ENCODE measurements at regions not wholly inside any gene's neighbourhood (a gene's known extent, or its start where the extent isn't known, plus 50 kb on each side); places are given as distances from the start of the nearest gene placed in this dataset.

GRCh38 chr1:47630346-47630745 lies 192.5 kb downstream of the FOXD2 start:
- no peak for DNase-seq (ENCODE audit: low read depth in 2 of 2)

GRCh38 chr1:47631411-47631995 lies 193.7 kb downstream of the FOXD2 start:
- no peak for DNase-seq (ENCODE audit: low read depth in 2 of 2)

- DNase-seq (ENCODE audit: low read depth in 2 of 2), result no peak
These were observed 197.3 kb downstream of the FOXD2 start for GRCh38 chr1:47635111-47635510.

- DNase-seq (ENCODE audit: low read depth in 2 of 2), result no peak
These were observed 197.8 kb downstream of the FOXD2 start for GRCh38 chr1:47635597-47635996.

- no peak for DNase-seq (ENCODE audit: low read depth in 2 of 2)
These were observed 199.4 kb downstream of the FOXD2 start for GRCh38 chr1:47637111-47637685.

- no peak for DNase-seq (ENCODE audit: low read depth in 2 of 2)
These were observed 200.4 kb downstream of the FOXD2 start for GRCh38 chr1:47638240-47638639.

- no peak for DNase-seq (ENCODE audit: low read depth in 2 of 2)
These were observed 200.9 kb downstream of the FOXD2 start for GRCh38 chr1:47638713-47639112.

- no peak for DNase-seq (ENCODE audit: low read depth in 2 of 2)
These were observed 205.7 kb downstream of the FOXD2 start for GRCh38 chr1:47643306-47644211.

- DNase-seq (ENCODE audit: low read depth in 2 of 2), result no peak
These were observed 206.3 kb downstream of the FOXD2 start for GRCh38 chr1:47644212-47644573.

- DNase-seq (ENCODE audit: low read depth in 2 of 2), result no peak
These were observed 207.3 kb downstream of the FOXD2 start for GRCh38 chr1:47645151-47645550.

- no peak for DNase-seq (ENCODE audit: low read depth in 2 of 2)
These were observed 208.8 kb downstream of the FOXD2 start for GRCh38 chr1:47646676-47647075.

GRCh38 chr1:47647327-47647845 lies 209.5 kb downstream of the FOXD2 start:
- DNase-seq (ENCODE audit: low read depth in 2 of 2), result no peak

- no peak for DNase-seq (ENCODE audit: low read depth in 2 of 2)
These were observed 212.4 kb downstream of the FOXD2 start for GRCh38 chr1:47650205-47650604.

- DNase-seq (ENCODE audit: low read depth in 2 of 2), result no peak
These were observed 212.8 kb downstream of the FOXD2 start for GRCh38 chr1:47650611-47651010.

GRCh38 chr1:47651311-47652089 lies 213.7 kb downstream of the FOXD2 start:
- no peak for DNase-seq (ENCODE audit: low read depth in 2 of 2)

GRCh38 chr1:47655521-47656300 lies 217.9 kb downstream of the FOXD2 start:
- no peak for DNase-seq (ENCODE audit: low read depth in 2 of 2)

GRCh38 chr1:47656719-47657685 lies 219.2 kb downstream of the FOXD2 start:
- DNase-seq (ENCODE audit: low read depth in 2 of 2), result no peak

GRCh38 chr1:47658161-47658920 lies 220.5 kb downstream of the FOXD2 start:
- no peak for DNase-seq (ENCODE audit: low read depth in 2 of 2)

GRCh38 chr1:47659146-47659545 lies 221.3 kb downstream of the FOXD2 start:
- no peak for DNase-seq (ENCODE audit: low read depth in 2 of 2)
